A549 (cell line): ENCODE measurements at regions not wholly inside any gene's neighbourhood (a gene's known extent, or its start where the extent isn't known, plus 50 kb on each side); places are given as distances from the start of the nearest gene placed in this dataset.

ENCODE experiments used
- ATAC-seq, 2 experiments: fragments of 200-7000 bp in 1 of 2; fragments of >200 bp in 1 of 2; cut with Nextera tagmentation in 1 of 2; cut with Tn5 transposase in 1 of 2; 3 replicates each; pipeline versions ENCODE4 v1.8.0 to v1.9.1; 2018 to 2020; ENCODE audit warnings: mild to moderate bottlenecking in 1 of 2, moderate library complexity in 1 of 2
- CTCF ChIA-PET: fragments of 300-600 bp; sonication (Branson Sonifier 250); formaldehyde crosslinking; extraction: SDS; loops from one replicate; lab custom pipeline; 2021; ENCODE audit warnings: antibody characterized with exemption, inconsistent platforms; lab: Yijun Ruan, JAX
- POLR2A ChIA-PET: fragments of 350-600 bp; formaldehyde crosslinking; extraction: SDS; loops from one replicate; lab custom pipeline; 2021; ENCODE audit warnings: antibody characterized with exemption, inconsistent platforms; lab: Yijun Ruan, JAX
- DNase-seq, 2 experiments: peaks; one replicate each; pipeline versions ENCODE4 v3.0.0 to v3.0.0-alpha.2; 2011 to 2016; ENCODE audit warnings: low read depth in 1 of 2, low spot score in 1 of 2
- FAIRE-seq: peaks from 2 replicates; lab custom pipeline; 2011; peaks lifted over from hg19 to GRCh38; lab: Jason Lieb, UNC
- H3K27ac ChIP-seq, 2 experiments: fragments of >200 bp; sonication (Bioruptor Twin); formaldehyde crosslinking; 3 replicates each; pipeline ENCODE4 v1.5.1; 2016 to 2017
- H3K4me1 ChIP-seq: fragments of >200 bp; sonication (Bioruptor Twin); formaldehyde crosslinking; 3 replicates; pipeline ENCODE4 v1.6.1; 2016
- H3K4me2 ChIP-seq: fragments of >200 bp; sonication (Bioruptor Twin); formaldehyde crosslinking; 3 replicates; pipeline ENCODE4 v1.6.1; 2016
- H3K4me3 ChIP-seq: fragments of >200 bp; sonication (Bioruptor Twin); formaldehyde crosslinking; 3 replicates; pipeline ENCODE4 v1.5.1; 2016
- H3K9me3 ChIP-seq: fragments of >200 bp; sonication (Bioruptor Twin); formaldehyde crosslinking; 3 replicates; pipeline ENCODE4 v1.6.1; 2016
- BHLHE40 ChIP-seq: IDR thresholded peaks from 2 replicates; pipeline ENCODE4 v1.6.1; 2012; ENCODE audit warnings: low read depth, low read length, inconsistent platforms
- CBX2 ChIP-seq: fragments of 200-600 bp; sonication (generic); IDR thresholded peaks from 2 replicates; pipeline ENCODE4 v1.6.1; 2016; ENCODE audit warnings: low read depth, mild to moderate bottlenecking, borderline replicate concordance
- CEBPB ChIP-seq, 2 experiments: fragments of >200 bp in 1 of 2; sonication (Bioruptor Twin) in 1 of 2; formaldehyde crosslinking in 1 of 2; IDR thresholded peaks; 2 replicates each; pipeline ENCODE4 v1.6.1; 2012 to 2016
- CHD2 ChIP-seq: fragments of 150-350 bp; IDR thresholded peaks from 2 replicates; pipeline ENCODE4 v1.6.1; 2014; ENCODE audit warnings: low read length; ENCODE audit not compliant: partially characterized antibody
- EP300 ChIP-seq, 2 experiments: fragments of >200 bp; sonication (Bioruptor Twin); formaldehyde crosslinking; IDR thresholded peaks; 2 replicates in 1 of 2; 3 replicates in 1 of 2; pipeline ENCODE4 v1.6.1; 2016 to 2017
- ESRRA ChIP-seq: fragments of 150-350 bp; IDR thresholded peaks from 2 replicates; pipeline ENCODE4 v1.6.1; 2014; ENCODE audit warnings: mild to moderate bottlenecking, low read length, borderline replicate concordance
- FOSB ChIP-seq: fragments of 250-450 bp; sonication (Bioruptor Pico); IDR thresholded peaks from 2 replicates; pipeline ENCODE4 v1.5.0; 2020; ENCODE audit warnings: mild to moderate bottlenecking, moderate library complexity
- FOSL2 ChIP-seq, 2 experiments: fragments of 450-650 bp in 1 of 2; fragments of >200 bp in 1 of 2; sonication (Bioruptor Twin) in 1 of 2; formaldehyde crosslinking; IDR thresholded peaks; 2 replicates each; pipeline versions ENCODE4 v1.5.0 to v1.6.1; 2016 to 2020; ENCODE audit warnings: mild to moderate bottlenecking in 1 of 2, moderate library complexity in 1 of 2
- GATA3 ChIP-seq: IDR thresholded peaks from 2 replicates; pipeline ENCODE4 v1.6.1; 2012; ENCODE audit warnings: borderline replicate concordance
- HOXB13 ChIP-seq: fragments of 250-450 bp; sonication (Bioruptor Pico); IDR thresholded peaks from 2 replicates; pipeline ENCODE4 v1.5.0; 2020; ENCODE audit warnings: low read depth, mild to moderate bottlenecking, moderate library complexity
- JUN ChIP-seq, 2 experiments: fragments of >200 bp; sonication (Bioruptor Twin); formaldehyde crosslinking; IDR thresholded peaks; 2 replicates in 1 of 2; 3 replicates in 1 of 2; pipeline ENCODE4 v1.6.1; 2016 to 2017
- KDM5A ChIP-seq: fragments of 200-600 bp; sonication (generic); IDR thresholded peaks from 2 replicates; pipeline ENCODE4 v1.6.1; 2016; ENCODE audit warnings: antibody characterized with exemption, mild to moderate bottlenecking
- MAFK ChIP-seq: fragments of 450-650 bp; IDR thresholded peaks from 2 replicates; pipeline ENCODE4 v1.6.1; 2014; ENCODE audit not compliant: partially characterized antibody
- MAZ ChIP-seq: fragments of 150-350 bp; IDR thresholded peaks from 2 replicates; pipeline ENCODE4 v1.6.1; 2014; ENCODE audit warnings: antibody characterized with exemption, low read depth, low read length, borderline replicate concordance
- NPAS2 ChIP-seq: fragments of 250-450 bp; sonication (Bioruptor Pico); IDR thresholded peaks from 2 replicates; pipeline ENCODE4 v1.8.0; 2022; ENCODE audit warnings: mild to moderate bottlenecking, moderate library complexity, borderline replicate concordance
- NR3C1 ChIP-seq: fragments of >200 bp; sonication (Bioruptor Twin); formaldehyde crosslinking; IDR thresholded peaks from 3 replicates; pipeline ENCODE4 v1.6.1; 2017
- PHF8 ChIP-seq: fragments of 200-600 bp; sonication (generic); IDR thresholded peaks from 2 replicates; pipeline ENCODE4 v1.6.1; 2016; ENCODE audit warnings: low read depth, mild to moderate bottlenecking, antibody characterized with exemption, moderate library complexity, borderline replicate concordance
- RARB ChIP-seq: fragments of 250-450 bp; sonication (Bioruptor Pico); IDR thresholded peaks from 2 replicates; pipeline ENCODE4 v1.8.0; 2021; ENCODE audit warnings: mild to moderate bottlenecking, moderate library complexity
- RNF2 ChIP-seq: fragments of 200-600 bp; sonication (generic); IDR thresholded peaks from 2 replicates; pipeline ENCODE4 v1.6.1; 2016; ENCODE audit warnings: low read depth, mild to moderate bottlenecking, antibody characterized with exemption, moderate library complexity, borderline replicate concordance
- SMC3 ChIP-seq: fragments of >200 bp; sonication (Bioruptor Twin); formaldehyde crosslinking; IDR thresholded peaks from 3 replicates; pipeline ENCODE4 v1.6.1; 2018; ENCODE audit warnings: inconsistent platforms
- SREBF2 ChIP-seq: fragments of 450-650 bp; IDR thresholded peaks from 2 replicates; pipeline ENCODE4 v1.6.1; 2014; ENCODE audit warnings: mild to moderate bottlenecking, moderate library complexity
- TP53 ChIP-seq: fragments of 250-450 bp; sonication (Bioruptor Pico); IDR thresholded peaks from 2 replicates; pipeline ENCODE4 v1.5.0; 2021; ENCODE audit warnings: mild to moderate bottlenecking, moderate library complexity
- ZC3H11A ChIP-seq: fragments of 450-650 bp; IDR thresholded peaks from 2 replicates; pipeline ENCODE4 v1.6.1; 2014; ENCODE audit warnings: antibody characterized with exemption, mild to moderate bottlenecking
- ZNF302 ChIP-seq: fragments of 250-450 bp; sonication (Bioruptor Pico); IDR thresholded peaks from 2 replicates; pipeline ENCODE4 v1.9.0; 2021; ENCODE audit warnings: inconsistent platforms, mild to moderate bottlenecking, moderate library complexity
- WGBS: methylation state at CpG from one replicate; pipeline ENCODE4 v1.1.6; 2017; ENCODE audit errors: missing lambda C conversion rate; 5-methylcytosine and 5-hydroxymethylcytosine counted together
- TF ChIP-seq, protein P1 (sequence below): fragments of 250-450 bp; sonication (Bioruptor Pico); IDR thresholded peaks from 2 replicates; pipeline ENCODE4 v1.5.0; 2020; ENCODE audit warnings: low read depth, mild to moderate bottlenecking, moderate library complexity
- TF ChIP-seq, protein P2 (sequence below): IDR thresholded peaks from 2 replicates; pipeline ENCODE4 v1.6.1; 2012; ENCODE audit warnings: low read depth, borderline replicate concordance
- TF ChIP-seq, protein P3 (sequence below): fragments of 450-650 bp; IDR thresholded peaks from 2 replicates; pipeline ENCODE4 v1.6.1; 2014; ENCODE audit warnings: antibody characterized with exemption
- TF ChIP-seq, protein P4 (sequence below): fragments of 200-600 bp; sonication (generic); IDR thresholded peaks from 2 replicates; pipeline ENCODE4 v1.6.1; 2016; ENCODE audit warnings: antibody characterized with exemption, mild to moderate bottlenecking, moderate library complexity
- TF ChIP-seq, protein P5 (sequence below): fragments of 150-350 bp; IDR thresholded peaks from 2 replicates; pipeline ENCODE4 v1.6.1; 2014; ENCODE audit warnings: low read depth, mild to moderate bottlenecking, low read length
- TF ChIP-seq, protein P6 (sequence below): IDR thresholded peaks from 2 replicates; pipeline ENCODE4 v1.6.1; 2012

DNA sequence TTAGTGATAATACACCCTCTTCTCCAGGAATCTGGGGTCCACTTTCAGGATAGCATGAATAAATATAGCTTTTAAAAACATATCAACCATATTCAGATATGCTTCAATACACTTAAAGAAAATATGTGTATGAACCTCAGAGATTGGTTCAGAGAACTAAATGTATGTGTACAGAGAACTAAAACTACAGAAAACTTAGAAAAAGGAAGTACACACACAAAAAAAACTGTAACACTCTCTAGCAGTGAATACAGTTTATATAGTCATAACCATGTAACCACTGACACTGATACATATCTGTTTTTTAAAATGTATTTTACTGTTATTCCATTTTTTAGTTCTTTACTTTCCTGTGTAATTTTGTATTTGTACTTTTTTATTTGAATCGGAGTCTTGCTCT is 365.2 kb downstream of the RPS4Y2 start:
- ATAC-seq (no peak), FAIRE-seq (no peak), DNase-seq (no peak)
- Histone ChIP-seq H3K27ac (no peak overlapping the region), H3K4me1 (no peaks in the 10 kb centered on the region), H3K4me2 (no peak overlapping the region), H3K4me3 (no peak overlapping the region), H3K9me3 (no peaks in the 10 kb centered on the region)
- TF ChIP-seq MAZ (no peak), SMC3 (no peak), RNF2 (no peak), FOSB (CRISPR knock-in tag) (no peak), NR3C1 (no peak), SREBF2 (no peak), CEBPB (IDR thresholded peaks at IDR 0.05) (no peak), EP300 (IDR thresholded peaks at IDR 0.05) (no peak), BHLHE40 (no peak), PHF8 (no peak), HOXB13 (CRISPR knock-in tag) (no peak), ESRRA (no peak)
- TF ChIP-seq, protein P1, sequence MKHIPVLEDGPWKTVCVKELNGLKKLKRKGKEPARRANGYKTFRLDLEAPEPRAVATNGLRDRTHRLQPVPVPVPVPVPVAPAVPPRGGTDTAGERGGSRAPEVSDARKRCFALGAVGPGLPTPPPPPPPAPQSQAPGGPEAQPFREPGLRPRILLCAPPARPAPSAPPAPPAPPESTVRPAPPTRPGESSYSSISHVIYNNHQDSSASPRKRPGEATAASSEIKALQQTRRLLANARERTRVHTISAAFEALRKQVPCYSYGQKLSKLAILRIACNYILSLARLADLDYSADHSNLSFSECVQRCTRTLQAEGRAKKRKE (CRISPR knock-in tag), result no peak
- TF ChIP-seq, protein P2, sequence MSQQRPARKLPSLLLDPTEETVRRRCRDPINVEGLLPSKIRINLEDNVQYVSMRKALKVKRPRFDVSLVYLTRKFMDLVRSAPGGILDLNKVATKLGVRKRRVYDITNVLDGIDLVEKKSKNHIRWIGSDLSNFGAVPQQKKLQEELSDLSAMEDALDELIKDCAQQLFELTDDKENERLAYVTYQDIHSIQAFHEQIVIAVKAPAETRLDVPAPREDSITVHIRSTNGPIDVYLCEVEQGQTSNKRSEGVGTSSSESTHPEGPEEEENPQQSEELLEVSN, result no peak
- TF ChIP-seq, protein P3, sequence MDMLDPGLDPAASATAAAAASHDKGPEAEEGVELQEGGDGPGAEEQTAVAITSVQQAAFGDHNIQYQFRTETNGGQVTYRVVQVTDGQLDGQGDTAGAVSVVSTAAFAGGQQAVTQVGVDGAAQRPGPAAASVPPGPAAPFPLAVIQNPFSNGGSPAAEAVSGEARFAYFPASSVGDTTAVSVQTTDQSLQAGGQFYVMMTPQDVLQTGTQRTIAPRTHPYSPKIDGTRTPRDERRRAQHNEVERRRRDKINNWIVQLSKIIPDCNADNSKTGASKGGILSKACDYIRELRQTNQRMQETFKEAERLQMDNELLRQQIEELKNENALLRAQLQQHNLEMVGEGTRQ, result no peak
- TF ChIP-seq, protein P4, sequence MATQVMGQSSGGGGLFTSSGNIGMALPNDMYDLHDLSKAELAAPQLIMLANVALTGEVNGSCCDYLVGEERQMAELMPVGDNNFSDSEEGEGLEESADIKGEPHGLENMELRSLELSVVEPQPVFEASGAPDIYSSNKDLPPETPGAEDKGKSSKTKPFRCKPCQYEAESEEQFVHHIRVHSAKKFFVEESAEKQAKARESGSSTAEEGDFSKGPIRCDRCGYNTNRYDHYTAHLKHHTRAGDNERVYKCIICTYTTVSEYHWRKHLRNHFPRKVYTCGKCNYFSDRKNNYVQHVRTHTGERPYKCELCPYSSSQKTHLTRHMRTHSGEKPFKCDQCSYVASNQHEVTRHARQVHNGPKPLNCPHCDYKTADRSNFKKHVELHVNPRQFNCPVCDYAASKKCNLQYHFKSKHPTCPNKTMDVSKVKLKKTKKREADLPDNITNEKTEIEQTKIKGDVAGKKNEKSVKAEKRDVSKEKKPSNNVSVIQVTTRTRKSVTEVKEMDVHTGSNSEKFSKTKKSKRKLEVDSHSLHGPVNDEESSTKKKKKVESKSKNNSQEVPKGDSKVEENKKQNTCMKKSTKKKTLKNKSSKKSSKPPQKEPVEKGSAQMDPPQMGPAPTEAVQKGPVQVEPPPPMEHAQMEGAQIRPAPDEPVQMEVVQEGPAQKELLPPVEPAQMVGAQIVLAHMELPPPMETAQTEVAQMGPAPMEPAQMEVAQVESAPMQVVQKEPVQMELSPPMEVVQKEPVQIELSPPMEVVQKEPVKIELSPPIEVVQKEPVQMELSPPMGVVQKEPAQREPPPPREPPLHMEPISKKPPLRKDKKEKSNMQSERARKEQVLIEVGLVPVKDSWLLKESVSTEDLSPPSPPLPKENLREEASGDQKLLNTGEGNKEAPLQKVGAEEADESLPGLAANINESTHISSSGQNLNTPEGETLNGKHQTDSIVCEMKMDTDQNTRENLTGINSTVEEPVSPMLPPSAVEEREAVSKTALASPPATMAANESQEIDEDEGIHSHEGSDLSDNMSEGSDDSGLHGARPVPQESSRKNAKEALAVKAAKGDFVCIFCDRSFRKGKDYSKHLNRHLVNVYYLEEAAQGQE, result no peak
- TF ChIP-seq, protein P5, sequence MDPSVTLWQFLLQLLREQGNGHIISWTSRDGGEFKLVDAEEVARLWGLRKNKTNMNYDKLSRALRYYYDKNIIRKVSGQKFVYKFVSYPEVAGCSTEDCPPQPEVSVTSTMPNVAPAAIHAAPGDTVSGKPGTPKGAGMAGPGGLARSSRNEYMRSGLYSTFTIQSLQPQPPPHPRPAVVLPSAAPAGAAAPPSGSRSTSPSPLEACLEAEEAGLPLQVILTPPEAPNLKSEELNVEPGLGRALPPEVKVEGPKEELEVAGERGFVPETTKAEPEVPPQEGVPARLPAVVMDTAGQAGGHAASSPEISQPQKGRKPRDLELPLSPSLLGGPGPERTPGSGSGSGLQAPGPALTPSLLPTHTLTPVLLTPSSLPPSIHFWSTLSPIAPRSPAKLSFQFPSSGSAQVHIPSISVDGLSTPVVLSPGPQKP, result no peak
- ChIA-PET CTCF (no interaction called here), POLR2A (no interaction called here)
- 22% methylated on average over 1 of the region's 1 CpG for WGBS

DNA sequence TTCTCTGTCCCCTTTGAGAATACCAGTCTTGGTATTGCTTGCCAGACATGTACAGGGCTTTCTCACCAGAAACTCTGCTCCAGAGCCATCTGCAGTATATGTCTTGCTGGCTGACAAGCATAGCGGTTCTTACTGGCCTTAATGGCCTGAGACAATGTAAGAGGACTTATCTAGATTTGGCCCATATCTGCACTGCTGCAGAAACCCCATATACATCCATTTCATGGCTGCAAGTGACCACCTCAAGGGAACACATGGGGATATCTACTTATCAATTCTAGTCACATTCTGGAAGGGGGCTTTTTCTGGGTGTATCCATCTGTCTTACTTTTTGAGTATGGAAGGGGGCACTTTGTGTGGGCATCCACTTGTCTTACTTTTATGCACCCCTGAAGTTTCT is 375.5 kb upstream of the RBMY1B start:
- no peak overlapping the region for H3K4me3 ChIP-seq
- H3K4me2 ChIP-seq, result no peak overlapping the region
- FAIRE-seq, result no peak
- no peak for ATAC-seq
- POLR2A ChIA-PET, result no interaction called here
- no CpG with 5 or more reads among the region's 1 CpG for WGBS
- no peaks in the 10 kb centered on the region for H3K9me3 ChIP-seq
- CTCF ChIA-PET, result no interaction called here
- H3K4me1 ChIP-seq, result no peaks in the 10 kb centered on the region
- no peak for TF ChIP-seq KDM5A
- TF ChIP-seq CEBPB (IDR thresholded peaks at IDR 0.05), result no peak
- no peak for TF ChIP-seq FOSL2 (IDR thresholded peaks at IDR 0.05)
- no peak for TF ChIP-seq FOSL2 (CRISPR knock-in tag; IDR thresholded peaks at IDR 0.05)
- TF ChIP-seq BHLHE40, result no peak
- no peak for TF ChIP-seq MAFK
- TF ChIP-seq CBX2, result no peak
- no peak for TF ChIP-seq JUN (IDR thresholded peaks at IDR 0.05)
- TF ChIP-seq, protein P6, sequence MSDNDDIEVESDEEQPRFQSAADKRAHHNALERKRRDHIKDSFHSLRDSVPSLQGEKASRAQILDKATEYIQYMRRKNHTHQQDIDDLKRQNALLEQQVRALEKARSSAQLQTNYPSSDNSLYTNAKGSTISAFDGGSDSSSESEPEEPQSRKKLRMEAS, result no peak
- no peak for TF ChIP-seq ZC3H11A
- TF ChIP-seq NPAS2, result no peak
- TF ChIP-seq CHD2, result no peak
- TF ChIP-seq RARB (CRISPR knock-in tag), result no peak
- TF ChIP-seq RNF2, result no peak
- no peak for TF ChIP-seq GATA3
- no peak for TF ChIP-seq ZNF302 (CRISPR knock-in tag)
- no peak for TF ChIP-seq TP53
- H3K27ac ChIP-seq, result no peak overlapping the region
- DNase-seq, result no peak
